NCI-H446 (cell line): ENCODE measurements at regions not wholly inside any gene's neighbourhood (a gene's known extent, or its start where the extent isn't known, plus 50 kb on each side); places are given as distances from the start of the nearest gene placed in this dataset.
A peak's percentile ranks its signal among the peaks of the same experiment; 100 is the strongest.

Experiments used
- DNase-seq, 2 experiments: peaks; one replicate each; lab custom pipeline; 2025; lab: John Stamatoyannopoulos, UW

DNA sequence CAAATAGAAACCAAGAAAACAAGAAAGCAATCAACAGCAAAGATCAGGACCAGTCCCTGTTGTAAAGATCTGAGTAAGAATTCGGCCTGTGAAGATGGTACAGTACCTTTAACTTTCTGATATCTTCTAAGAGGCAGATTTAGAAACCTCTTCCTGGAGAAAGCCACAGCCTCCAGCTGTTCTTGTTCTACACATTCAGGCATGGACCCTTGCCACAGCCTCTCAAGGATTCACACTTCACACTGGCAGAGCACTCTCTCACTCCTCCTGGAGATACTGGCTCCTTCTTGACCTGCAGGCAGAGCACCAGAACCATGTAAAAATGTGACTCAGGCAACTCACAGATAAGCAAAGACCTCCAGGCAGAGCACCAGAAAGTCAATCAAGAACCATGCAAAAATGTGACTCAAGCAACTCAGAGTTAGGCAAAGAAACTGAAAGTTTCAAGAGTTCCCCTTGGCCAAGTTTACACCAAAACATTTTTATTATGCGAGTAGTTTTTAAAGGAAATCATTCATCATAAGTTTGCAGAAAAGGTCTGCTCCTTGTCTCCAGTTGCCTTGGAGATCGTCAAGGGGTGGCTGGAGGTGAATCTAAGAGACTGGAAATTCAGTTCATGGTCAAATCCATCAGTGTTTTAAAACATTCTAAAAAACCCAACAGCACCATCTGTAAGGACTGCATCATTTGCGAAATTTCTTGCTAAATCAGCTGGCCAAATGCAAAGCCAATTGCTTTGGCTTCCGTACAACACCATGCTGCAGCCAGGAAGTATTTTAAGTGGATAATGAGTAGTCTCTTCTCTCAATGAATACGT lies 119.3 kb upstream of the MDM1 start:
- peak; percentile 45 to 88 for DNase-seq

GRCh38 chr12:68452078-68452715 lies 120.0 kb upstream of the MDM1 start:
- peak in 1 of 2 experiments; percentile 45 for DNase-seq

DNA sequence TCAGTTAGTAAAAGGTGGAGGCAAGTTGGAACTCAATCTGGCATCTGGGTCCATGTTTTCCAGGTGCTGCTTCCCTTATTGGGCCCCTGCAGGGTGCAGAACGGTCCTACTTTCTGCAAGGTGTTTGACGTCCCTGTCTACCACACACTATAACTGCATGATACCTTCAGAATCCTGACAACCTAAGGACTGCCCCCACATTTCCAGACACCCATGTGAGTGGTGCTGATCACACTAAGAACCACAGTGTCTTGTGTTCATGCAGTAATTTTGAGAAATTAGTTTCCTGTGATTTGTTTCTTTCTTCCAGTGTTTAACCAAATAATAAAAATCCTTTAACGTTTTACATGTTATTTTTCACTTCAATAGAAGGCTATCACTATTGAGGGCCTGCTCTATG lies 121.1 kb upstream of the MDM1 start:
- no peak for DNase-seq

GRCh38 chr12:68453876-68454275 lies 121.7 kb upstream of the MDM1 start:
- DNase-seq, result no peak

DNA sequence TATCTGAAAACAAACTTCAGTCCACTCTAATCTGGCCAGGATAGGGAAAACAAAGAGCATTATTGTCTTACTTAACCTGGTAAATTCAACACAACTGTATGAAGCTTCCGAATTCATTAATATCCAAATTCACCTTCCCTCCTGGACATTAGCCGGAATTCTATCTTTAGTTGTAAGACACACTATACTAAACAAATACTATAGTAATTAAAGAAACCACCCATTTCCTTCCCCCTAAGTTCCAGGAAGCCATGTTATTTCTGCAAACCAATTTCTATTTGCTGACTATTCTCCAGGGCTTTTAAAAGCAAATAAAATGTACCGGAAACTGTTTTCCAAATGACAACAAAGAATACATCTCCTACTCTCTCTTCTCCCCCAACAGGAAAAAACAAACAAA lies 122.7 kb upstream of the MDM1 start:
- no peak for DNase-seq

GRCh38 chr12:68455691-68456345 lies 123.7 kb upstream of the MDM1 start:
- DNase-seq, result no peak

DNA sequence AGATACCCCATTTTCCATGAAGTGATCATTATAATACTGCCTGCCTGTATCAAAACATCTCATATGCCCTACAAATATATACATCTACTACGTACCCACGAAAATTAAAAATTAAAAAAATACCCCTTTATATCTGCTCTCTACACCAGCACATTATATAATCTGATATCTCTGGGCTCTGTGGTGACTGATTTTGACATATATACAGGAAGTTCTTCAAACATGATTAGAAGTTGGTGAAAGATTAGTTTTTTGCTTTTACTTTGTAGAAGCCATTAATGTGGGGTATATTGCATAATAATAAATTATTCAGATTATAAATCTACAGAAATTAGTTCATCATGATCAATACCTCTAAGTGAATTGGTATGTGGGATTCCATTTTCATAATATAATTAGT lies 126.7 kb upstream of the MDM1 start:
- DNase-seq, result no peak

DNA sequence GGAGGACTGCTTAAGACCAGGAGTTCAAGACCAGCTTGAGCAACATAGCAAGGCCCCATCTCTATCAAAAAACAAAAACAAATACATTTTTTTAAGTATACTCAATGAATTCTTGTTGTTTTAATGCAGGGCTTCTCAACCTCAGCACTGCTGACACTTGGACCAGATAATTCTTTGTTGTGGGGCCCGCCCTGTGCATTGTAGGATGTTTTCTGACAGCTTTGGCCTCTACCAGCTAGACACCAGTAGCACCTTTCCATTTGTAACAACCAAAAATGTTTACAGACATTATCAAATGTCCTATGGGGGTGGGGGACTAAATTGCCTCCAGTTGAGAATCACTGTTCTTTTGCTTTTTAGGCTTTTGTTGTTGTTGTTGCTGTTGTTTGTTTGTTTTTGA lies 128.1 kb upstream of the MDM1 start:
- no peak for DNase-seq

DNA sequence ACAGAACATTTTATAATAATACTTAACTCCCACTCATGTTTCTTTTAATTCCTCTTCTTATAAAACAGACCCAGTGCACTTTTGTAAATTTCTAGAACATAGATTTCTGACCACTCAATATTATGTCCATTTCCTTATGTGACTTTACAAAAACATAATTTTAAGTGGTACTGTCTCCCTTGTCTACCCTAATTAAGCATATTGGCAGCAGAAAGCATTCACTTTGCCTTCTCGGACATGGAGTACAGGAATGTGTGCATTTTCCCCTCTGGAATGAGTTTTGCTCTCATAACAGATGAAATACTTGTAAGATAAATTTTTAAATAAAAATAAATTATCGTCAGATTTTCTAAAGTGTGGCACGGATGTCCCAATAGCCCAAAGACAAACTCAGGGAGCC lies 129.5 kb upstream of the MDM1 start:
- no peak for DNase-seq

- no peak for DNase-seq
Observed at GRCh38 chr12:68462803-68463202, 130.6 kb upstream of the MDM1 start.

DNA sequence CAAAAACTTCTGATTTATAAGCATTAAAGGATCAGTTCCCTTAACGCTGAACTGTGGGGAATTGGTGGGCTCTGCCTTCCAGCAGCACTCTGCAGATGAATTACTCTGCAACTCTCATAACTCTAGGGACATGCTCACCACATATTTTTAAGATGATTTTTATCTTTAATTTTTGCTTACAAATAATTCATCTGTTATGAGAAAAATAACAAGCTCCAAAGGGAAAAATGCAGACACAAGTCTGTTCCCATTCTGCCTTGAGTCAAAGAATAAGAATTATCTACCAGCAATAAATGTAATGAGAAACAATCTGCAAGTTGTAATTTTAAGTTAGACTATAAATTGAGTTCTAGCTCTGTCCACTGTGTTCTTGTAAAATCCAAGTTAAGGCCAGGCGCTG lies 133.1 kb upstream of the MDM1 start:
- no peak for DNase-seq

- DNase-seq, result no peak
Observed at GRCh38 chr12:68467514-68467913, 135.4 kb upstream of the MDM1 start.

- DNase-seq, result no peak
Observed at GRCh38 chr12:68468036-68468435, 135.9 kb upstream of the MDM1 start.

DNA sequence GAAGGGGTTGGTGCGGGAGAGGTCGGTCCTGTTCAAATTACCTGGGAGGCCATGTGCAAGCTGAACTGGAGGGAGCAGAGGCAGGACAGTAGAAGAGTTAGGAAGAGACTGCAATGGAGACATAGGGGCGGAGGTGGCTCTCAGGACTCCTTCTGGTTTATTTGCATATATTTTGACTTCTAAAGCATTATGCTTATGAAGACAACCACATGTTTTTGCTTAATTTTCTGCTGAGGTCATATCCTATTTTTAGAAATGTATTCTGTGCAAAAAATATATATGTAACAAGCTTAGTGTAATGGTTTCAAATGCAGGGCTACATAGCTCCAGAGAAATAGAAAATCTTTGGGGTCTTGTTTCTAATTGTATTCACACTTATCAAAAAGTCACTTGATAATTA lies 137.0 kb upstream of the MDM1 start:
- DNase-seq, result no peak

DNA sequence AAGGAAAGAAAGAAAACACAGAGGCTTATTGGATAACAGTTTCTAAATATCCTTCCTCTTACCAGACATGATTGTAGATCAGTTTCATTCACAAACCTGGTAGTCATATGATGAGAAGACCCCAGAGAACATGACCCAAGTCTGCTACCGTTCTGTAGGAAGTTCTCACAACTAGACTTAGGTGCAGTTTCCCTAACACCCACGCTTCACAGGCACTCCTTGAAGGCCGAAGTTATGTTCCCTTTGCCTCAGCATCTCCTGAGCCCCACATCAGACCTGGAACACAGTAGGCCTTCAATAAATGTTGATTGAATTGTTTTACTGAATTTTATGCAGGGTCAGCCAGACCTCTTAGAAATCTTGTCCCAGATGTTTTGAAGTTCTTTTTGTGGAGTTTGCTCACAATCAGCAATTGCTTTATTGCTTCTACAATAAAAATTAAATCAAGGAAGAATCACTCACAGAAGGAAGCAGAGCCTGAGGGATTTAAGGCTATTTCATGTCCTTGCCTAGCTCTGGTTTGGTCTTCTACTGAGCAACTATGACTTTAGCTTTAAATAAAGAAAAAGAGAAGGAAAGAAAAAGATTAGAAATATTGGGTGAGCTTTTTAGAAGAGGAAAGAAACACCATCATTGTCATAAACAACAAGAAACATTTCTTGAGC lies 138.6 kb upstream of the MDM1 start:
- no peak for DNase-seq

- DNase-seq, result no peak
Observed at GRCh38 chr12:68474467-68475204, 136.1 kb upstream of the RAP1B start.

- no peak for DNase-seq
Observed at GRCh38 chr12:68476794-68477193, 133.9 kb upstream of the RAP1B start.

GRCh38 chr12:68477261-68477772 lies 133.4 kb upstream of the RAP1B start:
- DNase-seq, result no peak

DNA sequence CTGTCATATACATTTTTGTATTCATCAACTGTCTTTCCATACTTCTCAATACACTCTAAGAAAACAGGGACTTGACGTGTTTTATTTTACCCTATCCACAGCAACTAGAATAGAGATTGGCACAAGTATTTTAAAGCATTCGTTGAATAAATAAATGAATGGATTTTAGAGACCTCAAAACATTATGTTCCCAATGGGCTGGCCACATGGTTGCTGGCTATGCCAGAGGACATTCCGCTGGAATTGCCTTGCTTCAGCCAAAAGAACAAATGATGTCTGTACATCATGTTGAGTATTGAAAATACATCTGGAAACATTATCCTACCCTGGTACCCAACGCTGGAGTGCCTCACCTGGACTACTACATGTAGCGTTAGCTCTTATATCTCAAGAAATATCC lies 132.8 kb upstream of the RAP1B start:
- DNase-seq, result no peak

- DNase-seq, result no peak
Observed at GRCh38 chr12:68478516-68479260, 132.0 kb upstream of the RAP1B start.
